ENCODE measurements at regions not wholly inside any gene's neighbourhood (a gene's known extent, or its start where the extent isn't known, plus 50 kb on each side); places are given as distances from the start of the nearest gene placed in this dataset.
"Not testable (repeated sequence)": the region's sequence is repeated elsewhere in the genome, so short reads cannot be mapped to it uniquely, and the experiment has no call there.

DNA sequence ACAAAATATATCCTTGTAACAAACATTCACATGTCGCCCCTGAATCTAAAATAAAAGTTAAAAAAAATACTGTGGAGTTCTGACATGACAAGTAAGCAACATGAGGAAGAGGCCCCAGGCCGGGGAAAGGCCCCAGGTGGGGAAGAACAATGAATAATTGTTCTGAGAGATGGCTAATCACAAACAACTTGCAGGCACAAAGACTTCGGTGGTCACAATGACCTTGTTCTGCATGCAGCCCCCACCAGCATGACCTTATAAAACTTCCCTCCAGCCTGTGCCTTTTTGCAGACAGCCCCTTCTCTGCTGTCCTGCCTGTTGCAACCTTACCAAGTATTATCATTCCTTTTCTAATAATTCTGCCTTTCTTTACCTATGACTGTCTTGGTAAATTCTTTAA lies 95.7 kb upstream of the MYLIP start:
- Mint-ChIP-seq H3K27ac (no peak overlapping the region), H3K4me3 (ENCODE audit: low read depth) (no peak overlapping the region), H3K9me3 (peaks cover 20% of the 10 kb centered on the region), H3K4me1 (ENCODE audit: low read depth) (peaks cover 7% of the 10 kb centered on the region), H3K27me3 (ENCODE audit: low read depth) (peaks cover 8% of the 10 kb centered on the region), H3K36me3 (ENCODE audit: low read depth) (peaks cover 5% of the 10 kb centered on the region)
- no peak for DNase-seq (ENCODE audit: low spot score)
- intact Hi-C loops (cut with micrococcal nuclease) = no loop called here

DNA sequence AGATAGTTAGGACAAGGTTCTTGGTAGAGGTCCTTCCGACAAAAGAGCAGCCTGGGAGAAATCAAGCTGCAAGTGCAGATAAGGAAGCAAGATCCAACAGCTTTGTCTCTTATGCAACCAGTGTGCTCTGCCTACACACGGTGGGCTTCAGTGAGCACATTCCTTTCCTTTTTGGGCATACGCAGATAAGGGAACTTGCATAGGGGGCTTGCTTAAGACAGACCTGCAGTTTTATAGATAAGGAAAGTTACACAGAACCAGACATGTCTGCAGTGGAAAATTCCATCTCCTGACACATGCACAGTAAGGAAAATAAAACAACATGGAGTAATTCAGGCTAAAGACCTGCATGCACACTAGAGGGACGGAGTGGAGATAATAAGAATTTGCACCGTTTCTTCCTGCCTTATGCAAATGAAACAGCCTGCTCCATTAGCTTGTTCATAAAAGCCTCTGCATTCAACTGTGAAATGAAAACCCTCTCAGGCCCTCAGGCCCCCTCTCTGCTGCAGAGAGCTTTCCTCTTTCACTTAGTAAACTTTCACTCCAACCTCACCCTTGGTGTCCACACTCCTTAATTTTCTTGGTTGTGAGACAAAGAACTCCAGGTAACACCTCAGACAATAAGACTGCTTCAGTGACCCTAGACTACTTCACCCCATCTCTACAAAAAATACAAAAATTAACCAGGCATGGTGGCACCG lies 97.5 kb upstream of the MYLIP start:
- intact Hi-C loops (cut with micrococcal nuclease) = no loop called here
- peaks cover 5% of the 10 kb centered on the region for H3K36me3 Mint-ChIP-seq (ENCODE audit: low read depth)
- peaks cover 20% of the 10 kb centered on the region for H3K9me3 Mint-ChIP-seq

DNA sequence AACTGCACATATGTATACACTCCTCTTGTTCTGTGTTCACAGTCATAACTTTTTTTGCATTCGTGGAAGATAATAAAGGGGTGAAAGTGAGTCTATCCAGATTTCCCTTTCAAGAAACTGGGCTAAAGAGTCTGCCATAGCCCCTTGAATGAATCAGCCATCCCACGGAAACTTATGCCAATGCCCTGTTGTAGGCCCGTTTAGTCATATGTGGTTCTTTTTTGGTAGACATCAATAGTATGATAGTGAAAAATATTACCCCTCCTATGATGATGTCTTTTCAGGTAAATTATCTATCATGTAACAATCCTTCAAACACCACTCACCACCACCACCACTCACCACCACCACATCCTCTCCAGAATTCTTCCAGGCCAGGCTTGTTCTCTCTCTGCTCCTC lies 99.9 kb upstream of the MYLIP start:
- H3K4me1 Mint-ChIP-seq (ENCODE audit: low read depth) = peaks cover 7% of the 10 kb centered on the region
- H3K27ac Mint-ChIP-seq = no peak overlapping the region
- no peaks in the 10 kb centered on the region for H3K27me3 Mint-ChIP-seq (ENCODE audit: low read depth)
- no peak overlapping the region for H3K4me3 Mint-ChIP-seq (ENCODE audit: low read depth)
- intact Hi-C loops (cut with micrococcal nuclease) = no loop called here
- H3K9me3 Mint-ChIP-seq = peaks cover 20% of the 10 kb centered on the region
- no peak for DNase-seq (ENCODE audit: low spot score)
- peaks cover 5% of the 10 kb centered on the region for H3K36me3 Mint-ChIP-seq (ENCODE audit: low read depth)

More for the DNA sequence above, 97.5 kb upstream of the MYLIP start:
- H3K27ac Mint-ChIP-seq = no peak overlapping the region
- H3K27me3 Mint-ChIP-seq (ENCODE audit: low read depth) = peaks cover 8% of the 10 kb centered on the region
- no peak for DNase-seq (ENCODE audit: low spot score)
- peaks cover 7% of the 10 kb centered on the region for H3K4me1 Mint-ChIP-seq (ENCODE audit: low read depth)
- no peak overlapping the region for H3K4me3 Mint-ChIP-seq (ENCODE audit: low read depth)

DNA sequence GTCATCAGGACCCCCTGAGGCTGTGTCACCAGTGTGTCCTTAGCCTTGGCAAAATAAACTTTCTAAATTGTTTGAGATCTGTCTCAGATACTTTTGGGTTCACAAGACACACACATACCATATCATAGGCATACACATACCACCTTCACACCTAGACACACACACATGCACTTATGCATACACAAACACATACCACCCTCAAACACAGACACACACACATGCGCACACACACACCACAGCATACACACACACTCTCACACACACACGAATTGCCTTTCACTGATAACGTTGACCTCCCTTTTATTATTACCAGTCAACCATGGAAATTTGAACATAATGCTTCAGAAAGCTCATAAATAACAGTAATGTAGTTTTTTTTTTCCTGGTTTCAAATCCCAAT lies 108.6 kb upstream of the MYLIP start:
- Mint-ChIP-seq H3K4me3 (ENCODE audit: low read depth) (no peak overlapping the region), H3K36me3 (ENCODE audit: low read depth) (no peaks in the 10 kb centered on the region), H3K4me1 (ENCODE audit: low read depth) (no peaks in the 10 kb centered on the region), H3K27ac (no peak overlapping the region), H3K9me3 (no peaks in the 10 kb centered on the region), H3K27me3 (ENCODE audit: low read depth) (no peaks in the 10 kb centered on the region)
- DNase-seq (ENCODE audit: low spot score) = no peak
- intact Hi-C loops (cut with micrococcal nuclease) = no loop called here

DNA sequence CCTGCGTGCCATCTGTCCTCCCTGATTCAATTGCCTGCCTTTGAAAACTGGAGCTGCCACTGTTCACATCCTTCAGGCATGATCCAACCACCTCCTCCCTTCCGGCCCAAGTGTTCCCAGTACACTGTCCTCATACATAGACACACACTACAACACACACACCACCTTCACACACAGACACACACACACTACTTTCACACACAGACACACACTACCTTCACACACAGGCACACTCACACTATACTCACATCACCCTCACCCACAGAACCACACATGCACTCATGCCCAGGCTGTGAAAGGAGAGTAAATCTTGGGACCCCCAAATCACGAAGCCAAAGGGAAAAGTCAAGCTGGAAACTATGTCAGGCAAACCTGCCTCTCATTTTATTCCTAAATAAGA lies 109.4 kb upstream of the MYLIP start:
- H3K9me3 Mint-ChIP-seq = no peaks in the 10 kb centered on the region
- H3K36me3 Mint-ChIP-seq (ENCODE audit: low read depth) = no peaks in the 10 kb centered on the region
- no peak for DNase-seq (ENCODE audit: low spot score)
- H3K27ac Mint-ChIP-seq = no peak overlapping the region
- intact Hi-C loops (cut with micrococcal nuclease) = no loop called here
- H3K4me3 Mint-ChIP-seq (ENCODE audit: low read depth) = no peak overlapping the region
- H3K4me1 Mint-ChIP-seq (ENCODE audit: low read depth) = no peaks in the 10 kb centered on the region
- no peaks in the 10 kb centered on the region for H3K27me3 Mint-ChIP-seq (ENCODE audit: low read depth)

DNA sequence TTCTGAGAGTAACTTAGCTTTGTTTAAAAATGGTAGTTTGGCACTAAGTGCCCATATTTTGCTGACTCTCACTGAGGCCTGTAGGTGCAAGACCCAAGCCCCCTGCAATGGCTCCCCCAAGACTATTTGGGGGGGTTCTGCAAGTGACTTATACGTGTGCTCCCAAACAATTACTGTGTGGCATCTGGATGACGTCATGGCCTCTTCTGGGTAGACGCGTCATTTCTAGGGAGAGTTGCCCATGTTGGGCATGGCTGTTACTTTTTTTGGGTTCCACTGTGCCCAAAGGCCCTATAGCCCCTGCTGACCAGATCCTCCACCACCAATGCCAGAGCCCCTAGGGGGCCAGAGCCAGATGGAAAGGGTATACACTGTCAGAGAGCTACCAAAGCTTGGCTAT lies 110.3 kb upstream of the MYLIP start:
- no peaks in the 10 kb centered on the region for H3K9me3 Mint-ChIP-seq
- H3K4me1 Mint-ChIP-seq (ENCODE audit: low read depth) = no peaks in the 10 kb centered on the region
- no peak overlapping the region for H3K27ac Mint-ChIP-seq
- intact Hi-C loops (cut with micrococcal nuclease) = no loop called here
- H3K4me3 Mint-ChIP-seq (ENCODE audit: low read depth) = no peak overlapping the region
- DNase-seq (ENCODE audit: low spot score) = no peak
- H3K27me3 Mint-ChIP-seq (ENCODE audit: low read depth) = no peaks in the 10 kb centered on the region
- no peaks in the 10 kb centered on the region for H3K36me3 Mint-ChIP-seq (ENCODE audit: low read depth)

DNA sequence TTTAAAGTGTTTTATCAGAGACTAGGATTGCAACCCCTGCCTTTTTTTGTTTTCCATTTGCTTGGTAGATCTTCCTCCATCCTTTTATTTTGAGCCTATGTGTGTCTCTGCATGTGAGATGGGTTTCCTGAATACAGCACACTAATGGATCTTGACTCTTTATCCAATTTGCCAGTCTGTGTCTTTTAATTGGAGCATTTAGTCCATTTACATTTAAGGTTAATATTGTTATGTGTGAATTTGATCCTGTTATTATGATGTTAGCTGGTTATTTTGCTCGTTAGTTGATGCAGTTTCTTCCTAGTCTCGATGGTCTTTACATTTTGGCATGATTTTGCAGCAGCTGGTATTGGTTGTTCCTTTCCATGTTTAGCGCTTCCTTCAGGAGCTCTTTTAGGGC lies 114.6 kb upstream of the MYLIP start:
- H3K27ac Mint-ChIP-seq; intact Hi-C loops (cut with micrococcal nuclease); H3K9me3 Mint-ChIP-seq; DNase-seq (ENCODE audit: low spot score); H3K27me3 Mint-ChIP-seq (ENCODE audit: low read depth); H3K4me3 Mint-ChIP-seq (ENCODE audit: low read depth); H3K4me1 Mint-ChIP-seq (ENCODE audit: low read depth); H3K36me3 Mint-ChIP-seq (ENCODE audit: low read depth): not testable (repeated sequence)

DNA sequence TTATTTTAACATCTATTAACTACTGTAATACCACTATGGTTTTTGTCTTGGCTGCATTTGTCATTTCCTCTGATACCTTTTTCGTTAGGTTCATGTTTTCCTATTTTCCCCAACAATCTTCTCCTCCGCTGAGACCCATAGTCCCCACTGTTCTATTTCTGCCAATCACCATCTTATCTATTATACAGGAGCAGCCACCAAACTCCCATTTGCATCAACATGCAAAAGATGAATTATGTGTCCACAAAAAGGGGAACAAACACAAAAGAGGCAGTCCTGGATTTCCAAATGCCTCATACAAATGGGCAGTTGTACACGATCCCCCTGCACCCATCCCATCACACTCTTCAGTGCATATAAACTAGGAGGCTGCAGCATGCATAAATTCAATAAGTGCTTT lies 121.7 kb upstream of the MYLIP start:
- H3K27ac Mint-ChIP-seq = no peak overlapping the region
- H3K27me3 Mint-ChIP-seq (ENCODE audit: low read depth) = peaks cover 8% of the 10 kb centered on the region
- H3K9me3 Mint-ChIP-seq = peaks cover 5% of the 10 kb centered on the region
- DNase-seq (ENCODE audit: low spot score) = no peak
- H3K4me1 Mint-ChIP-seq (ENCODE audit: low read depth) = peaks cover 3% of the 10 kb centered on the region
- H3K4me3 Mint-ChIP-seq (ENCODE audit: low read depth) = no peak overlapping the region
- intact Hi-C loops (cut with micrococcal nuclease) = no loop called here
- peaks cover 3% of the 10 kb centered on the region for H3K36me3 Mint-ChIP-seq (ENCODE audit: low read depth)

DNA sequence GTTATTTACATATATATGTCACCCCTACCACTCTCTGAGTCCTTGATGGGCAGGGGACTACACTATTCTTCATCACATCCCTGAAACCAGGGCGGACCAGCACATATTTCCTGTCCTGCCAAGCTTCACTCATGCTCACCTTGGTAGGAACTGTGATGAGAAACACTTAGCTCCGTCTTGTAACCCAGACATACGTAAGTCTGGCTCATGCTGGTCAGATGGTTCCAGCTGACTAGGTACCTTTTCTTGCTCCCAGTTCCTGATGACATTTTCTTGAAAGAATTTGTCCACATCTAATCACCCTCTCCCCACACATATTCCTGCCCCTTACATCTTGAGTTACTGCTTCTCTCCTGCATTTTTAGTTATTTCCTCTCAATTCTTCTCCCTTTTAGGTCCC lies 122.2 kb upstream of the MYLIP start:
- intact Hi-C loops (cut with micrococcal nuclease) = no loop called here
- peaks cover 3% of the 10 kb centered on the region for H3K4me1 Mint-ChIP-seq (ENCODE audit: low read depth)
- DNase-seq (ENCODE audit: low spot score) = no peak
- no peak overlapping the region for H3K4me3 Mint-ChIP-seq (ENCODE audit: low read depth)
- no peak overlapping the region for H3K27ac Mint-ChIP-seq
- H3K36me3 Mint-ChIP-seq (ENCODE audit: low read depth) = peaks cover 3% of the 10 kb centered on the region
- H3K9me3 Mint-ChIP-seq = peaks cover 5% of the 10 kb centered on the region
- peaks cover 8% of the 10 kb centered on the region for H3K27me3 Mint-ChIP-seq (ENCODE audit: low read depth)

DNA sequence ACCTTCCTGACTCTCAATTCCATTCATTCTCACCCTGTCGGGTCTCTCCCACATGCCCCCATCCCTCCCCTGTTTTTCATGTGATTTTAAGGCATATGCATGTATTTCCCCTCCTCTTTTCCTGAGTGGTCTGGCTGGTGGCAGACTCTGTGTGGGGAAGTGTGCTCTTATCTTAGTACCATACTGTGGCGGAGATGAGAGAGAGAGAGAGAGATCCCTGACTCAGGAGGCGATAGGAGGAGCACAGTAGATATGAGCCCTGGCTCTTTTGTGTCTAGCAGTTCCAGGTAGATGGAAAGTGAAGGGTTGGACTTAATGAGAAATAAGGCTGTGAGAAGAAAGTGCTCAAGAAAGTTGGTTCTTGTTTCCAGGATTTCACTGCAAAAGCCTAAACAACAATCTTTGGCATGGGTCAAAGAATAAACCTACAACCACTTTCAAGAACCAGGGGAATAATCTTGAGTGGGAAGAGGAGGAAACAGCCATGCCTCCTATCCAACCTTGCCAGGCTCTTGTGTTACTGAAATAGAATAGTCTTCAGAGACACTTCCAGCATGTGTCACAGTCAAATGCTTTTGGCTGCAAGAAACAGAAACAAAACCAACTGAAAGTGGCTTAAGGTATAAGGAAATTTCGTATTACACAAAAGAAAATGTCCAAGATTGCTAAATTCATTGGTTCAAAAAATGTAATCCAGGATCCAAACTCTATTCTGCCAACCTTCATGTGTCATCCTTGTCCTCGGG lies 123.8 kb upstream of the MYLIP start:
- Mint-ChIP-seq H3K27ac (no peak overlapping the region), H3K27me3 (ENCODE audit: low read depth) (peaks cover 8% of the 10 kb centered on the region), H3K9me3 (peaks cover 3% of the 10 kb centered on the region), H3K36me3 (ENCODE audit: low read depth) (peaks cover 3% of the 10 kb centered on the region), H3K4me3 (ENCODE audit: low read depth) (no peak overlapping the region), H3K4me1 (ENCODE audit: low read depth) (peaks cover 3% of the 10 kb centered on the region)
- DNase-seq (ENCODE audit: low spot score) = no peak
- intact Hi-C loops (cut with micrococcal nuclease) = no loop called here

DNA sequence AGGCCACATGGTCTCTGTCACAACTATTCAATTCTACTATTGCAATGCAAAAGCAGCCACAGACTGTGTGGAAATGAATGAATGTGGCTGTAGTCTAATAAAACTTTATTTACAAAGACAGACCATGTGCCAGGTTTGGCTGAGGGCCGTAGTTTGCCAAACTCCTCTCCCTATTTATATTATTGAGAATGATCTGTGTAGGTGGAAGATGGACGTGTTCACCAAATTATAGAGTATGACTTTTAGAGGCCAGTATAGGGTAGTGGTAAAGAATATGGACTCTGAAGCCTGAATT lies 125.7 kb upstream of the MYLIP start:
- H3K4me3 Mint-ChIP-seq (ENCODE audit: low read depth) = no peak overlapping the region
- H3K36me3 Mint-ChIP-seq (ENCODE audit: low read depth) = no peaks in the 10 kb centered on the region
- DNase-seq (ENCODE audit: low spot score) = no peak
- peaks cover 8% of the 10 kb centered on the region for H3K27me3 Mint-ChIP-seq (ENCODE audit: low read depth)
- H3K27ac Mint-ChIP-seq = no peak overlapping the region
- no peaks in the 10 kb centered on the region for H3K9me3 Mint-ChIP-seq
- peaks cover 3% of the 10 kb centered on the region for H3K4me1 Mint-ChIP-seq (ENCODE audit: low read depth)
- intact Hi-C loops (cut with micrococcal nuclease) = no loop called here

DNA sequence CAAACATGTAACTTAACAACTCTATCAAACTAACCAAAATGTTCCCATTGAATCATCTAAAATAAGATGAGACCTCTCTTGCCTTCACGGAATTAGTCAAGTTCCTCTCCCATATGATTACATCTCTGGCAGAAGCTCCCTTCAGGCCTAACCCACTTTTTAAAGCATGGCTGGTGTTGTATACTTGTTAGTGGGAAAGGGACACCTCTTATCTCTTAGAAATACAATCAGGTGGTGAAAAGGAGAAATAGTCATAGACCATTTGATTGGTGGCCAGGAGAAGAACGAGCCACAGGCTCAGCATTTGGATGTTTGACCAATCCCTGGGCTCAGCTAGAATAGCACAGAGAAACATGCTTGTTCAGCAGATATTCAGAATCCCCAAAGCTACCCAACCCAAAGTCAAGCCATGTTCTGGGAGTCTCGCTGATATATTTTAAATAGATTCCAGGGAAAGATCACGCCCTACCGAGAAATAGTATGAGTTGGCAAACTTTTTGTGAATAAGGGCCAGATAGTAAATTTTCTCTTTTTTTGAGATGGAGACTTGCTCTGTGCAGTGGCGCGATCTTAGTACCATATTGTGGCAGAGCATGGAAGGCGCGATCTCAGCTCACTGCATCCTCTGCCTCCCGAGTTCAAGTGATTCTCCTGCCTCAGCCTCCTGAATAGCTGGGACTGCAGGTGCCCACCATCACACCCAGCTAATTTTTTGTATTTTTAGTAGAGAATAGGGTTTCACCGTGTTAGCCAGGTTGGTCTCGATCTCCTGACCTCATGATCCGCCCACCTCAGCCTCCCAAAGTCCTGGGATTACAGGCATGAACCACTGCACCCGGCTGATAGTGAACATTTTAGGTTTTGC lies 126.3 kb upstream of the MYLIP start:
- no peak overlapping the region for H3K4me3 Mint-ChIP-seq (ENCODE audit: low read depth)
- peaks cover 7% of the 10 kb centered on the region for H3K27me3 Mint-ChIP-seq (ENCODE audit: low read depth)
- no peak for DNase-seq (ENCODE audit: low spot score)
- H3K9me3 Mint-ChIP-seq = no peaks in the 10 kb centered on the region
- H3K36me3 Mint-ChIP-seq (ENCODE audit: low read depth) = no peaks in the 10 kb centered on the region
- intact Hi-C loops (cut with micrococcal nuclease) = no loop called here
- H3K4me1 Mint-ChIP-seq (ENCODE audit: low read depth) = peaks cover 3% of the 10 kb centered on the region
- H3K27ac Mint-ChIP-seq = no peak overlapping the region

DNA sequence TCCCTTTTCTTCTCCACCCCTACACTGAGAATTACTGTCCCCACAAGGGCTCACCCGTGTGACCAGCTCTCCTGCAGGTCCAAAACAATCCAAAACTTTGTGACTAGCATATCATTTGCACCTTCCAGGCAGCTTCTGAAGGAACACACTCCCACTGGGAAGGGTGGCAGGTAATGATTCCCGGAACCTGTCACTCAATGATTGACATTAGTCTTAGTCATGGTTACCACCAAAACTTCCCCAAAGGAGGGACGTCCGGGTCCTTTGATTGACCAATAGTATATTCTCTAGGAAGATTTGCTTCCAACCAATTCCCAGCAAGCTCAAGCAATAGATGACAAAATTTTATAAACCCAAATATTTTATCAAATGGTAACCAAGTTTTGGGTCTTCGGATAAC lies 127.7 kb upstream of the MYLIP start:
- Mint-ChIP-seq H3K27ac (no peak overlapping the region), H3K9me3 (no peaks in the 10 kb centered on the region), H3K4me1 (ENCODE audit: low read depth) (peaks cover 7% of the 10 kb centered on the region), H3K27me3 (ENCODE audit: low read depth) (no peaks in the 10 kb centered on the region), H3K36me3 (ENCODE audit: low read depth) (no peaks in the 10 kb centered on the region), H3K4me3 (ENCODE audit: low read depth) (no peak overlapping the region)
- intact Hi-C loops (cut with micrococcal nuclease) = no loop called here
- DNase-seq (ENCODE audit: low spot score) = no peak

Measured in activated T-helper 2 cell treated with anti-CD3 and anti-CD28 coated beads, Interferon-gamma antibody, Interleukin-2, Interleukin-4, amounts not matched to agents 10 μg/mL and 5 μg/mL and 100 μg/mL, durations not matched to agents 14 hours and 24 hours and 36 hours (primary cell).